ENCODE measurements at regions not wholly inside any gene's neighbourhood (a gene's known extent, or its start where the extent isn't known, plus 50 kb on each side); places are given as distances from the start of the nearest gene placed in this dataset.

DNA sequence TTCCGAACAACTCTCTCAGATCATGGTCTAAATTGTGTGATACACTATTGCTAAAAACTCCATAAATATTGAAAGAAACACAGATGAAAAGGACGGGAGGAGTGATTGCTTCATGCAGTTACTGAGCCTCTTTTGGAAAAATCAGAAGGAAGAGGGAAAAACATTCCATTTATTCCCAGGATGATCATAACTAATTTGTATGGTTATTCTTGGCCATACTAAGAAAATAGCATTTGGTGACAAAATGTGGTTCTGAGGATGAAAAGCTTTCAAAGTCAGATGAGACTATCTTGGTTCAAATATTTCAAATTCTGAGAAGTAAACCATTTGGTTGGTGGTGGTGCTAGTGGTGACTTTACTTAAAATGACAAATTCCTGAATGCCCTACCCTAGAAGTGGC, 305.4 kb upstream of the LDB2 start (continued):
- TF ChIP-seq TCF12 (IDR thresholded peaks at IDR 0.05; ENCODE audit: low read depth, low read length): no peak
- TF ChIP-seq SUPT20H (IDR thresholded peaks at IDR 0.05; ENCODE audit: borderline replicate concordance, control insufficient read depth, low read depth, low read length): no peak
- no peak for TF ChIP-seq ZNF274 (IDR thresholded peaks at IDR 0.05; ENCODE audit: insufficient read depth, insufficient read length)
- no peak for TF ChIP-seq CHD4 (IDR thresholded peaks at IDR 0.05)

DNA sequence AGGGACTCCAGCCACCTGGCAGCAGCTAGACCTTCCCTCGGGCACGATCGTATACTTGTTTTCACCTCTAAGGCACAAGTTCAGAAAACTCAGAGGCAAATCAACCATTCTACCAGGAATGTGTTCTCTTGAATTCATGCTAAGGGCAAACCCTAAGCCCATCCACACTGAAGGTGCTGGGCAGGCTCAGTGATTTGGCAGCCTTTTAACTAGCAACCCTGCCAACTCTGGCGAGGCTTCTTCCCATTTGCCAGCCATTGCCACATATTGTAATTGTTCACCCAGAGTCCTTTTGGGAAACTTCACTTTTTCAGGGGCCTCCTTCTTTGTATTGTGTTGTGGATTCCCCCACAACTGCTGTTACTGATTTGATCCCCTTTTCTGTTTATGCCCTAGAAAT, 298.6 kb upstream of the LDB2 start:
- ChIA-PET SMC1A (ENCODE audit: uncharacterized antibody, unreplicated experiment) (interaction anchor here (0.6 kb wide), 1 partner anchor 147 kb away, joined by 3 read pairs; no protein-coding TSS in a partner anchor), POLR2A (no interaction called here), RAD21 (ENCODE audit: unreplicated experiment) (no interaction called here), CTCF (interaction anchor here (0.6 kb wide), 1 partner anchor 25 kb away, joined by 3 read pairs; no protein-coding TSS in a partner anchor)
- H3K4me2 ChIP-seq (ENCODE audit: control insufficient read depth, insufficient read depth): no peak overlapping the region
- intact Hi-C loops (cut with micrococcal nuclease; ENCODE audit: unreplicated experiment): no loop called here
- ATAC-seq (no peak), DNase-seq (ENCODE audit: low read depth, low spot score) (no peak), FAIRE-seq (no peak)
- BruUV-seq (replicated peaks): no TSS peak
- no peaks in the 10 kb centered on the region for H3K36me3 ChIP-seq (ENCODE audit: control insufficient read depth in 2 of 2, insufficient read depth in 2 of 2, low read length in 1 of 2)
- H3K27ac ChIP-seq (ENCODE audit: control insufficient read depth, insufficient read depth): no peak overlapping the region
- 39% methylated on average over 4 of the region's 4 CpGs for WGBS (ENCODE audit: insufficient coverage, insufficient replicate concordance, low lambda C conversion rate, missing lambda C conversion rate)
- no peaks in the 10 kb centered on the region for H4K20me1 ChIP-seq (ENCODE audit: control insufficient read depth, insufficient read depth)
- no peaks in the 10 kb centered on the region for H3K9me3 ChIP-seq (replicated peaks; ENCODE audit: control insufficient read depth, insufficient read depth, low read length)
- no peak overlapping the region for H2AFZ ChIP-seq (ENCODE audit: control insufficient read depth, low read depth, low read length)
- H3K27me3 ChIP-seq (replicated peaks in 1 of 2; ENCODE audit: control insufficient read depth in 2 of 2, insufficient read depth in 2 of 2, low read length in 1 of 2): no peaks in the 10 kb centered on the region
- in situ Hi-C loops (cut with MboI): no loop called here
- H3K79me2 ChIP-seq (ENCODE audit: control insufficient read depth, insufficient read depth, low read length): no peaks in the 10 kb centered on the region
- H3K9ac ChIP-seq (ENCODE audit: control insufficient read depth, insufficient read depth, low read length): no peak overlapping the region
- H3K4me3 ChIP-seq: no peak overlapping the region
- no peaks in the 10 kb centered on the region for H3K4me1 ChIP-seq (ENCODE audit: control insufficient read depth, insufficient read depth, low read length)
- TF ChIP-seq, protein P1, sequence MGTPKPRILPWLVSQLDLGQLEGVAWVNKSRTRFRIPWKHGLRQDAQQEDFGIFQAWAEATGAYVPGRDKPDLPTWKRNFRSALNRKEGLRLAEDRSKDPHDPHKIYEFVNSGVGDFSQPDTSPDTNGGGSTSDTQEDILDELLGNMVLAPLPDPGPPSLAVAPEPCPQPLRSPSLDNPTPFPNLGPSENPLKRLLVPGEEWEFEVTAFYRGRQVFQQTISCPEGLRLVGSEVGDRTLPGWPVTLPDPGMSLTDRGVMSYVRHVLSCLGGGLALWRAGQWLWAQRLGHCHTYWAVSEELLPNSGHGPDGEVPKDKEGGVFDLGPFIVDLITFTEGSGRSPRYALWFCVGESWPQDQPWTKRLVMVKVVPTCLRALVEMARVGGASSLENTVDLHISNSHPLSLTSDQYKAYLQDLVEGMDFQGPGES (IDR thresholded peaks at IDR 0.05): no peak
- TF ChIP-seq SMC3 (IDR thresholded peaks at IDR 0.05; ENCODE audit: borderline replicate concordance, low read length): no peak
- TF ChIP-seq ZNF207 (IDR thresholded peaks at IDR 0.05; ENCODE audit: borderline replicate concordance): no peak
- TF ChIP-seq BRCA1 (IDR thresholded peaks at IDR 0.05; ENCODE audit: low read depth, low read length): no peak
